PC-3 (cell line): ENCODE measurements at regions not wholly inside any gene's neighbourhood (a gene's known extent, or its start where the extent isn't known, plus 50 kb on each side); places are given as distances from the start of the nearest gene placed in this dataset.

Experiments used
- ATAC-seq: fragments of 200-7000 bp; cut with Tn5 transposase; 2 replicates; pipeline ENCODE4 v1.9.1; 2020; ENCODE audit warnings: mild to moderate bottlenecking, moderate library complexity
- BruUV-seq: library from RNA; stranded (reverse); fragments of 400-500 nt; replicated peaks from 2 replicates; lab custom pipeline; 2021; lab: Mats Ljungman, UMichigan
- CTCF ChIA-PET: fragments of 300-600 bp; sonication (Branson Sonifier 250); formaldehyde crosslinking; loops from one replicate; lab custom pipeline; 2022; ENCODE audit warnings: antibody characterized with exemption; lab: Charles Lee
- POLR2A ChIA-PET: fragments of 300-600 bp; sonication (Branson Sonifier 250); formaldehyde crosslinking; loops from one replicate; lab custom pipeline; 2022; ENCODE audit warnings: antibody characterized with exemption; ENCODE audit not compliant: unreplicated experiment; lab: Charles Lee
- DNase-seq: peaks from one replicate; pipeline ENCODE4 v3.0.0-alpha.2; 2015
- H2AFZ ChIP-seq: fragments of 300-600 bp; sonication (generic); 2 replicates; pipeline ENCODE4 v1.6.0; 2016; ENCODE audit warnings: antibody characterized with exemption, low read length
- H3F3A ChIP-seq: fragments of 300-600 bp; sonication (generic); one replicate; pipeline ENCODE4 v1.6.0; 2017; ENCODE audit warnings: antibody characterized with exemption, low read length, control low read depth, mild to moderate bottlenecking; ENCODE audit not compliant: unreplicated experiment
- H3K27ac ChIP-seq: fragments of 300-600 bp; sonication (generic); 2 replicates; pipeline ENCODE4 v1.5.1; 2016; ENCODE audit warnings: mild to moderate bottlenecking, low read length
- H3K27me3 ChIP-seq: fragments of 300-600 bp; sonication (generic); 2 replicates; pipeline ENCODE4 v1.6.1; 2016; ENCODE audit warnings: low read length, mixed read lengths
- H3K36me3 ChIP-seq: fragments of 300-600 bp; sonication (generic); 2 replicates; pipeline ENCODE4 v1.6.1; 2016; ENCODE audit warnings: low read depth, mixed run types, low read length, mixed read lengths
- H3K4me1 ChIP-seq: fragments of 300-600 bp; sonication (generic); 2 replicates; pipeline ENCODE4 v1.5.1; 2016; ENCODE audit warnings: low read length; ENCODE audit not compliant: insufficient read depth
- H3K4me2 ChIP-seq: fragments of 300-600 bp; sonication (generic); 2 replicates; pipeline ENCODE4 v1.6.0; 2016; ENCODE audit warnings: low read length
- H3K4me3 ChIP-seq: fragments of 300-600 bp; sonication (generic); 2 replicates; pipeline ENCODE4 v1.5.1; 2016; ENCODE audit warnings: mild to moderate bottlenecking, low read length, mixed read lengths
- H3K79me2 ChIP-seq: fragments of 300-600 bp; sonication (generic); 2 replicates; pipeline ENCODE4 v1.6.1; 2017; ENCODE audit warnings: low read length, mixed read lengths
- H3K9ac ChIP-seq: fragments of 300-600 bp; sonication (generic); 2 replicates; pipeline ENCODE4 v1.6.0; 2016; ENCODE audit warnings: mild to moderate bottlenecking, low read length
- H3K9me2 ChIP-seq: fragments of 300-600 bp; sonication (generic); replicated peaks from 2 replicates; pipeline ENCODE4 v1.6.1; 2016; ENCODE audit warnings: mixed run types, low read length, mixed read lengths
- H3K9me3 ChIP-seq: fragments of 300-600 bp; sonication (generic); 2 replicates; pipeline ENCODE4 v1.6.1; 2016; ENCODE audit warnings: low read length, mixed read lengths
- H4K20me1 ChIP-seq: fragments of 300-600 bp; sonication (generic); 2 replicates; pipeline ENCODE4 v1.6.1; 2016; ENCODE audit warnings: low read length, mixed read lengths
- CTCF ChIP-seq: fragments of 300-600 bp; sonication (generic); conservative IDR thresholded peaks from 2 replicates; pipeline ENCODE4 v1.5.1; 2017; ENCODE audit warnings: antibody characterized with exemption, low read depth, mild to moderate bottlenecking, low read length
- EZH2 ChIP-seq: fragments of 300-600 bp; sonication (generic); IDR thresholded peaks from one replicate; pipeline ENCODE4 v1.6.1; 2017; ENCODE audit warnings: antibody characterized with exemption, mild to moderate bottlenecking, low read length; ENCODE audit not compliant: unreplicated experiment
- EZH2phosphoT487 ChIP-seq: fragments of 300-600 bp; sonication (generic); IDR thresholded peaks from 2 replicates; pipeline ENCODE4 v1.6.1; 2018; ENCODE audit warnings: mild to moderate bottlenecking, antibody characterized with exemption, low read length, borderline replicate concordance
- intact Hi-C: fragments of 100-400 bp; cut with micrococcal nuclease; formaldehyde crosslinking; loops from 2 replicates; pipeline ENCODE4 v1.9.0; 2023

DNA sequence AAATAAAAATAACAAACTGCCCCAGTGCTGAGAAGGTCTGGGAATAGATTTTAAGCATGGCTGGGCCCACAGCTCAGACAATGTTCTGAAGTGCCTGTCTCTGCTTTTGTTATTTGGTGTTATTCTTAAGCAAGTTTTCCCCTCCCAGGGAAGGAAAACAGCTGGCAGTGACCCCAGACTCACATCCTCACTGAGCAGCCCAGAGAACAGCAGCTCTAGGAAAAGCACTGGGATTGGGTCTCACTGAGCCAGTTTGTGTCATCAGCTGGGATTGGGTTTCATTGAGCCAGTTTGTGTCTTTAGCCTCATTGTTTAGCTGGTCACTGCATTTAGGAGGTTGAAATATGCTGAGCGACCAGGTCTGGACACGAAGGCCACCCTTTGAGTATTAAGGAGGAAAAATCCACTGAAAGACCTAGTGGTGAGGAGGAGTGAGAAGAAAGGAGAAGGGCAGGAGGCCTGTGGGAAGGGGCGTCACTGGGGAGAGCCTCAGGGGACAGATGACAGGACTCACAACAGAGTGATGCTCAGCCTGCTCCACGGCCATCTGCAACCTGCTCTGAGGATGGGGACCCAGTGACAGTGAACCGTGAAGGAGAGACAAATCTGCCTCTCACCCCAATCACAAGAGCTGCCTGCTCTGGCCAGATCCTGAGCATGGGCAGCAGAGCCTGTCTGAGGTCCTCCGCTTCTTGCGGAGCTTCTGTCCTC is 103.8 kb downstream of the TOMM20 start:
- H3K27ac ChIP-seq, result no peak overlapping the region
- H3K27me3 ChIP-seq, result no peaks in the 10 kb centered on the region
- no peak overlapping the region for H3K4me2 ChIP-seq
- no peaks in the 10 kb centered on the region for H3F3A ChIP-seq
- H3K4me3 ChIP-seq, result no peak overlapping the region
- POLR2A ChIA-PET, result interaction anchor here (0.6 kb wide), 1 partner anchor 27 kb away, joined by 4 read pairs; no protein-coding TSS in a partner anchor
- H4K20me1 ChIP-seq, result no peaks in the 10 kb centered on the region
- H3K4me1 ChIP-seq, result peaks cover 8% of the 10 kb centered on the region
- no peak for TF ChIP-seq EZH2
- TF ChIP-seq EZH2phosphoT487, result no peak
- no peak for TF ChIP-seq CTCF
- H3K9ac ChIP-seq, result no peak overlapping the region
- H2AFZ ChIP-seq, result no peak overlapping the region
- no peaks in the 10 kb centered on the region for H3K9me3 ChIP-seq
- no peaks in the 10 kb centered on the region for H3K79me2 ChIP-seq
- CTCF ChIA-PET, result interaction anchor here (0.6 kb wide), 1 partner anchor 55 kb away, joined by 3 read pairs; no protein-coding TSS in a partner anchor
- no peaks in the 10 kb centered on the region for H3K36me3 ChIP-seq
- ATAC-seq, result no peak
- no peak for DNase-seq
- no peaks in the 10 kb centered on the region for H3K9me2 ChIP-seq
- no TSS peak for BruUV-seq
- intact Hi-C loops, result no loop called here

- H2AFZ ChIP-seq, result no peak overlapping the region
- DNase-seq, result no peak
- no peaks in the 10 kb centered on the region for H4K20me1 ChIP-seq
- TF ChIP-seq EZH2phosphoT487 (no peak), CTCF (no peak), EZH2 (no peak)
- H3K36me3 ChIP-seq, result no peaks in the 10 kb centered on the region
- ChIA-PET CTCF (interaction anchor here (0.6 kb wide), 1 partner anchor 56 kb away, joined by 3 read pairs; no protein-coding TSS in a partner anchor), POLR2A (no interaction called here)
- peaks cover 9% of the 10 kb centered on the region for H3K4me1 ChIP-seq
- no peaks in the 10 kb centered on the region for H3K79me2 ChIP-seq
- H3K4me3 ChIP-seq, result no peak overlapping the region
- no peak for ATAC-seq
- no peak overlapping the region for H3K9ac ChIP-seq
- no peak overlapping the region for H3K4me2 ChIP-seq
- no peaks in the 10 kb centered on the region for H3F3A ChIP-seq
- H3K27me3 ChIP-seq, result no peaks in the 10 kb centered on the region
- H3K27ac ChIP-seq, result no peak overlapping the region
- intact Hi-C loops, result no loop called here
- H3K9me3 ChIP-seq, result no peaks in the 10 kb centered on the region
- BruUV-seq, result no TSS peak
- no peaks in the 10 kb centered on the region for H3K9me2 ChIP-seq
Measured at GRCh38 chr1:235023711-235024439, 104.8 kb downstream of the TOMM20 start.
